Brain microvascular endothelial cell (primary cell): ENCODE measurements at regions not wholly inside any gene's neighbourhood (a gene's known extent, or its start where the extent isn't known, plus 50 kb on each side); places are given as distances from the start of the nearest gene placed in this dataset.

Experiments
- DNase-seq: peaks from one replicate; pipeline ENCODE4 v3.0.0-alpha.2; 2020
- H3K27ac ChIP-seq: fragments of 250-450 bp; sonication (Bioruptor Pico); 2 replicates; pipeline ENCODE4 v1.5.1; 2020; ENCODE audit warnings: mild to moderate bottlenecking, moderate library complexity
- H3K27me3 ChIP-seq: fragments of 250-450 bp; sonication (Bioruptor Pico); replicated peaks from 2 replicates; pipeline ENCODE4 v1.5.1; 2020; ENCODE audit warnings: mild to moderate bottlenecking
- H3K36me3 ChIP-seq: fragments of 250-450 bp; sonication (Bioruptor Pico); replicated peaks from 2 replicates; pipeline ENCODE4 v1.5.1; 2020; ENCODE audit warnings: mild to moderate bottlenecking
- H3K4me3 ChIP-seq: 2 replicates; pipeline ENCODE4 v1.5.1; 2011; ENCODE audit warnings: low read depth, mild to moderate bottlenecking, control low read depth, low read length, moderate library complexity
- in situ Hi-C: cut with HindIII; loops from 2 replicates; pipeline ENCODE4 v1.10.0; 2017; ENCODE audit warnings: low sequenced_read_pairs, low pct_ligation_motif_present
- TF ChIP-seq, protein P1 (sequence below): IDR thresholded peaks from 2 replicates; pipeline ENCODE4 v1.5.1; 2011; ENCODE audit warnings: low read depth, mild to moderate bottlenecking, moderate library complexity, low read length, control low read depth, inconsistent platforms; ENCODE audit errors: missing control alignments

DNA sequence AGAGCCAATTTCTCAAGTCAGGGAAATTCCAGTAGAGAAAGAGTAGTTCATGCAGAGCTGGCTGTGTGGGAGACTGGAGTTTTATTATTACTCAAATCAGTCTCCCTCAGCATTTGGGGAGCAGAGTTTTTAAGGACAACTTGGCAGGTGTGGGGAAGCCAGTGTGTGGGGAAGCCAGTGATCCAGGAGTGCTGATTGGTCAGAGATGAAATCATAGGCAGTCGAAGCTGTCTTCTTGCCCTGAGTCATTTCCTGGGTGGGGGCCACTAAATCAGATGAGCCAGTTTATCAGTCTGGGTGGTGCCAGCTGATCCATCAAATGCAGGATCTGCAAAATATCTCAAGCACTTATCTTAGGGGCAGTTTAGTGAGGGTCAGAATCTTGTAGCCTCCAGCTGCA lies 194.6 kb upstream of the NRG3 start:
- no peak for DNase-seq
- Histone ChIP-seq H3K27me3 (no peaks in the 10 kb centered on the region), H3K4me3 (no peak overlapping the region), H3K36me3 (no peaks in the 10 kb centered on the region), H3K27ac (no peak overlapping the region)
- TF ChIP-seq, protein P1, sequence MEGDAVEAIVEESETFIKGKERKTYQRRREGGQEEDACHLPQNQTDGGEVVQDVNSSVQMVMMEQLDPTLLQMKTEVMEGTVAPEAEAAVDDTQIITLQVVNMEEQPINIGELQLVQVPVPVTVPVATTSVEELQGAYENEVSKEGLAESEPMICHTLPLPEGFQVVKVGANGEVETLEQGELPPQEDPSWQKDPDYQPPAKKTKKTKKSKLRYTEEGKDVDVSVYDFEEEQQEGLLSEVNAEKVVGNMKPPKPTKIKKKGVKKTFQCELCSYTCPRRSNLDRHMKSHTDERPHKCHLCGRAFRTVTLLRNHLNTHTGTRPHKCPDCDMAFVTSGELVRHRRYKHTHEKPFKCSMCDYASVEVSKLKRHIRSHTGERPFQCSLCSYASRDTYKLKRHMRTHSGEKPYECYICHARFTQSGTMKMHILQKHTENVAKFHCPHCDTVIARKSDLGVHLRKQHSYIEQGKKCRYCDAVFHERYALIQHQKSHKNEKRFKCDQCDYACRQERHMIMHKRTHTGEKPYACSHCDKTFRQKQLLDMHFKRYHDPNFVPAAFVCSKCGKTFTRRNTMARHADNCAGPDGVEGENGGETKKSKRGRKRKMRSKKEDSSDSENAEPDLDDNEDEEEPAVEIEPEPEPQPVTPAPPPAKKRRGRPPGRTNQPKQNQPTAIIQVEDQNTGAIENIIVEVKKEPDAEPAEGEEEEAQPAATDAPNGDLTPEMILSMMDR = no peak
- in situ Hi-C loops = no loop called here

DNA sequence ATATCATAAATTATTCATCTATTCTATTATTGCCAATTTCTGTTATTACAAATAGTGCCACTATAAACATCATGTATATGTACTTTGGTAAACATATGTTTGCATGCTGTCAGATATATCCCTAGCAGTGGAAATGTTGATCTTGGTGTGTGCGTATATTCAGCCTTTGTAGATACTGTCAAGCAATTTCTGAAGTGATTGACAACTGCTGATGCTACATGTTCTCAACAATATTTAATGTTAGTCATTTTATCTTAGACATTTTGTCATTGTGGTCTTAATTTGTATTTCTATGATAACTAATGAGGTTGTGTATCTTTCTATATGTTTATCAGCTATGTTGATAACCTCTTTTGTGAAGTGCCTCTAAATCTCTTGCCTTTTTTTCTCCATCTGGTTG lies 186.5 kb upstream of the NRG3 start:
- Histone ChIP-seq H3K36me3 (no peaks in the 10 kb centered on the region), H3K27me3 (no peaks in the 10 kb centered on the region), H3K27ac (no peak overlapping the region), H3K4me3 (no peak overlapping the region)
- DNase-seq = no peak
- in situ Hi-C loops = no loop called here
- TF ChIP-seq, protein P1 = no peak

DNA sequence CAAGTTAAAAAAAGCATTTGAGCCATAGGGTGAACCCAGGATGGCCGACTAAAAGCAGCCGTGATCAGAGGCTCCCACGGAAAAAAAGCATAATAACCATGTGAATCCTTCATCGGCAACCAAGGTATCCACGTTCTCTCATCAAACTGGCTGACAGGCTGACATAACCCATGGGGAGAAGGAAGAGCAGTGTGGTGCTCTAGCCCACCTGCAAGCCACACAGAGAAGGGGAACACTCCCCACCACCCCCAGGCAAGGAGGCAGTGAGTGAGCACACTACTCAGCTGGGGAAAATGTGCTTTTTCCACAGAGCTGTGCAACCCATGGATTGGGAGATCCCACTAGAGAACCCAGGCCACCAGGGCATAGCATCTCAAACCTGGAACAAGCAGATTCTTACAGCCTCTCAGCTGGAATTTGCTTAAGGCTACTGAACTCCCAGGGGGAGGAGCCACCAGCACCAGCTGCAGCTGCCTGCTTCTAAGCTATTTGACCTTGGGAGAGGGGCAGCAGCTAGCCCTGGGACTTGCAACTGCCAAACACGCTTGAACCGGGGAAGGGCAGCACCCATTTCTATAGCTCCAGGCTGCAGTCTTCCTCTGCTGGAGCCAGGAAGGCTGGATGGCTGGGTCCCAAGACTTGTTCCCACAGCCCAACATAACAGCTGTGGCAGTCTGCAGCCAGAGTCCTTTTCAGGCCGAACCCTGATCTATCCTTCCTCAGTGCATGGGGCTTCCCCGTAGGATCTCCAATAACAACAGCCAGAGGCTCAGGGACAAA lies 178.2 kb upstream of the NRG3 start:
- Histone ChIP-seq H3K4me3 (no peak overlapping the region), H3K36me3 (no peaks in the 10 kb centered on the region), H3K27ac (no peak overlapping the region), H3K27me3 (no peaks in the 10 kb centered on the region)
- TF ChIP-seq, protein P1 = no peak
- in situ Hi-C loops = no loop called here
- DNase-seq = no peak

DNA sequence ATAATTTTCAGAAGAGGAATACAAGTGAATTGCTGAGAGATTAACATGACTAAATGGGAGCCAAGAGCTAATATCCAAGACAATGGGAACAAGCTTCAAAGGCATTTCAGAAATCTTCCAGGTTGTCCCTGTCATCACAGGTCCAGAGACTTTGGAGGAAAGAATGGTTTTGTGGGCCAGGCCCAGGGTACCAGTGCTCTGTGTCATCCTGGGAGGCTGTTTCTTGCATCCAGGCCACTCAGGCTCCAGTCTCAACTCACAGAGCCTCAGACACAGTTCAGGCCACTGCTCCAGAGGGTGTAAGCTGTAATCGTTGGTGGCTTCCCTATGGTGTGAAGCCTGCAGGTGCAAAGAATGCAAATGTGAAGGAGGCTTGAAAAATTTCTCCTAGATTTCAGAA lies 170.4 kb upstream of the NRG3 start:
- Histone ChIP-seq H3K27me3 (no peaks in the 10 kb centered on the region), H3K36me3 (no peaks in the 10 kb centered on the region), H3K4me3 (no peak overlapping the region), H3K27ac (no peak overlapping the region)
- DNase-seq = no peak
- in situ Hi-C loops = no loop called here
- TF ChIP-seq, protein P1 = no peak

DNA sequence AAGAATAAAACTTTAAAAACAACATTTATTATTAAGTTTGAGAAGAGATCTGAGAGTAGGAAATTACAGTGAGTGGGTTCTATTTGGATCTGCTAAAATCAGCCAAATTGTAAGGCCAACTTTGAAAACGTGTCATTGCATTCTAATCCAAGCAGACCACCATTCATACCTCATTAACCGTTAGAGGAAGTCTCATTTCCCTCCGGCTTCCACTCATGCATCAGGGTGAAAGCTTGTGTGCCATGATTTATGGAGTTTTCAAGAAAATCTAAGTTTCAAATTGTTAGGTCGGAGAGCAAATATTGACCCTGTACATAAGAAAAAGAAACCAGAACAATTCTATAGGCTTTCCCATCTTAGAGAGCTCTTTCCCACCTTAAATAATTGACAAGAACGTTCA lies 166.6 kb upstream of the NRG3 start:
- Histone ChIP-seq H3K27ac (no peak overlapping the region), H3K27me3 (no peaks in the 10 kb centered on the region), H3K36me3 (no peaks in the 10 kb centered on the region), H3K4me3 (no peak overlapping the region)
- in situ Hi-C loops = no loop called here
- DNase-seq = no peak
- TF ChIP-seq, protein P1 = no peak

DNA sequence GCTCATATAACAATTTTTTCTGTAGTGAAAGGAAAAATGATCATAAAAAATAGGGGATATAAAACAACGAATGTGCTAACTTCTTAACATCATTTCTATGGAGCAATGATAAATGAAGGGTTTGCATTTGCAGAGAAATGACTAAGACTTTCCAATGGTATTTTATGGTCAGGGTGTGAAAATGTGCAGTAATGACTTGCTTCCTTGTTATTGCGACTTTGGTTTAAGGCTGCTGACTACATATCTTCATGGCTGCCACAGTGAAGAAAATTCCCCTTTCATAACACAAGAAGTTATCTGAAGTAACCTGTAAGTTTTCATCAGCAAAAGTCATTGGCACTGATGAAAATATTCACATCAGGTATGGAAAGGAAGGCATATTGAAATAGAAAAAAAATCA lies 166.1 kb upstream of the NRG3 start:
- H3K36me3 ChIP-seq = no peaks in the 10 kb centered on the region
- no peak for DNase-seq
- in situ Hi-C loops = no loop called here
- no peak overlapping the region for H3K4me3 ChIP-seq
- H3K27ac ChIP-seq = no peak overlapping the region
- TF ChIP-seq, protein P1 = no peak
- no peaks in the 10 kb centered on the region for H3K27me3 ChIP-seq
